GM21447 (cell line): ENCODE measurements at regions not wholly inside any gene's neighbourhood (a gene's known extent, or its start where the extent isn't known, plus 50 kb on each side); places are given as distances from the start of the nearest gene placed in this dataset.

Experiments
- ATAC-seq: cut with Tn5 transposase; IDR thresholded peaks from one replicate; pipeline ENCODE4 v1.9.1; 2021; ENCODE audit not compliant: unreplicated experiment

DNA sequence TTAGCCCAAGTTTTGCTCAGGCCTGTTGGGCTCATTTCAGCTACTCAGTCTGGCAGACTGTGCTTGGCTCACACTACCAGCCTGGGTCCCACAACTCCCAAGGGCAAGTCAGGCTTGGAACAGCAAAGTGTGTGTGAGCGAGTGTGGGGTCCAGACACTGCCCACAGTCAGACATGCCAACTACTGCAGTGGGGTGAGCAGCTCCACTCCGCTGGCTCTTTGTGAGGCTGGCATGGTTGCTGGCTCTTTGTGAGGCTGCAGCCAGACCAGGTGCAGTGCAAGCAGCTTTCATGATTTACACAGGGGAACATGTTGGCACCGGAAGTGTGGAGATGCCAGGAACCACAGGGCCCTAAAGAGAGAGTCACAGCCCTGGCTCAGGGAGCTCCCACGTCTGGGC, 606.7 kb upstream of the FAM174A start:
- no peak for ATAC-seq

DNA sequence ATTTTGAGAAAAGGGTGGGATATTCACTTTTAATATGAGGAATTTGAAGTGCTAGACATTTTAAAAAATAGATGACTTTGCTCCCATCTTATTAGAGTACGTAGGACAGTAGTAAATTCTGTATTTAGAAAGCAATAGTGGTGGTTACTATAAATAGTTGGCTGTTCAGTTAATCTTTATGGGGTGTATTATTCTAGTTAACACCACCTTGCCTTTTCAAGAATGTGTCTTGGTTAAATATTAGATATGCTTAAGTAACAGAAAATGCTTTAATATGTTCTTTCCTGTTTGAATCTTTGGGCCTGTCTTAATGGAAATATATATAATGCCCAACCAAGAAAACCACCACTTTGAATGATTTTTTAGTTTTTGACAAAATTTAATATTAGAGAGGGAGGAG, 608.7 kb upstream of the FAM174A start:
- no peak for ATAC-seq

DNA sequence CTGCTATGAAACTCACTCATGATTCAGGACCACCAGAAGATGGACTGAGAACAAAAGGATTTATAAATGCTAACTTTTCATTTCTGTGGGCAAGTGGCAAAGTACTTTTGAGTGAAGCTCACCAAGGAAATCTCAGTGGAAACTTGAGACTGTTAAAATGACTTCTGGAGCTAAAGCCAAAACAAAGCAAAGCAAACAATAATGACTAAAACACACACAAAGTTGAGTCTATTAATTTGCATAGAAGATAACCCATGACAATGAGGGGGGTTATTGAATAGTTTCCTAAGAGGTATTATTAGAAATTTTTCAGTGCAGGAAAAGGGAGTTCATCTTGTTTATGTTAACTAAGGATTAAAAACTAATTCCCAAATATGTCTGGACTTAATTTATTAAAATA, 612.8 kb upstream of the FAM174A start:
- no peak for ATAC-seq

DNA sequence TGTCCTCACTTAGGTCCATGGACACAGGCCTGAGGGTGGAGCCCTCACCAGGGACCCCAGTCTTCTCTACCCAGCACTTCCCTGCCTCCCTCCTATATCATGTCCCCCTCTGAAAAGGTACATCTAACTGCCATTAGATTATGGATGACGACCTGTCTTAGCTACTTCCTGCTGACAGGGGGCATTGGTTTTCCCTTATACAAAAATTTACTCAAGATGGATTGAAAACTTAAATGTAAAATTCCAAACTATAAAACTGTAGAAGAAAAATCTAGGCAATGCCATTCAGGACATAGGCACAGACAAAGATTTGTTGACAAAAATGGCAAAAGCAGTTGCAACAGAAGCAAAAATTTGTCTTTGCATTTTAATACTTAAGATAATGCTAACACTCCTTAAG, 623.2 kb upstream of the FAM174A start:
- no peak for ATAC-seq

DNA sequence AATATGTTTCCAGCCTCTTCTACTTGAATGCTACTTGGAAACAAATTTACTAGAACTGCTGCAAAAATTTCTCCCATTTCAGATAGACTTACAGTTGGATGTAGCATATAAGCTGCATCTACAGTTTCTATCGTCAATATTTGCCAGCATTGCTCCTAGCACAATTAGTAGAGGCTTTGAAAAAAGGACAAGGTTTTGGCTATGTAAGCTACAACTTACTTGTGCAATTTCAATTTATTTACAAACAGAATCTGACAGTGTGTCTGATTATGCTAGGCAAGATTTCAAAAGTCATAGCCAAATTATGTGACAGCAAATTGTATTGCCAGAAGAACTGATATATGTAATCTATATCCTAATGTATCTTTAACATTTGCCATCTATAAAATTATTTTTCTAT, 628.4 kb upstream of the FAM174A start:
- ATAC-seq: no peak

DNA sequence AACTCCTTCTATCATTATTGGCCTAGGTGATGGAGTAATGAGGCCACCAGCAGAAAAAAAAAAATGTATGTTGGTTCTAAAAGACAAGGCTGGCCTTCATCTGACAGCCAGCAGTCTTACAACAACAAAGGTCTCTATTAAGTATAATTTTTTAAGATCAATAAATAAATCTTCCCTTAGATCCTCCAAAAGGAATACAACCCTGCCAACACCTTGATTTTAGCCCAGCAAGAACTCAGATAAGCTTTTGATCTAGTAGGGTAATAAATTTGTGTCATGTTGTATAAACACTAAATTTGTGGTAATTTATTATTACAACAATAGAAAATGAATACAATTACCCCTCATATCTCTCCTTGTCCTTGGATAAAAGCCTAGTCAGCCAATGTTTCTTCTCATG, 633.2 kb upstream of the FAM174A start:
- ATAC-seq: no peak

DNA sequence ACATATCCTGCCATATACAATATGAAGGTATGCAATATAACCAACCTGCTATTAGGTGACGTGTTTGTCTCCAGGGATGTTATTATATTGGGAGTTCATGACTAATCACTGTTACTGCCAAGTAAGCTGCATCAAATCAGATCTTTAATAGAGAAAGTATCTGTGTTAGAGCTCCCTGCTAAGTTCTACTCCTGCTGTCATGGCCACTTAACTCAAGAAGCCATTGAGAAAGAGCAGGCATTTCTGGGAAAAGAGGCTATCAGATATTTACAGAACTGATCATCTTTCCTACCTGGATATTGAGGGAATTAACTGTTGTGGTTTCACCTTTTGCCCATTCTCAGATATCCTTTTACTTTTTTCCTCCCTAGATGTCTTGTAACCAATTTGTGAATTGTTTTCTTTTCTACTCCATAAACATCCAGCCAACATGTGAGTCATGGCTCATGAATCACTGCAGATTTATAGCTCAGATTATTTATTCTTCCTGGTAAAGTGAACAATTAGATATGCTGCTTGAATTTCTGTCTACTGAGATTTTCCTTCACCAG, 634.8 kb upstream of the FAM174A start:
- ATAC-seq: no peak

DNA sequence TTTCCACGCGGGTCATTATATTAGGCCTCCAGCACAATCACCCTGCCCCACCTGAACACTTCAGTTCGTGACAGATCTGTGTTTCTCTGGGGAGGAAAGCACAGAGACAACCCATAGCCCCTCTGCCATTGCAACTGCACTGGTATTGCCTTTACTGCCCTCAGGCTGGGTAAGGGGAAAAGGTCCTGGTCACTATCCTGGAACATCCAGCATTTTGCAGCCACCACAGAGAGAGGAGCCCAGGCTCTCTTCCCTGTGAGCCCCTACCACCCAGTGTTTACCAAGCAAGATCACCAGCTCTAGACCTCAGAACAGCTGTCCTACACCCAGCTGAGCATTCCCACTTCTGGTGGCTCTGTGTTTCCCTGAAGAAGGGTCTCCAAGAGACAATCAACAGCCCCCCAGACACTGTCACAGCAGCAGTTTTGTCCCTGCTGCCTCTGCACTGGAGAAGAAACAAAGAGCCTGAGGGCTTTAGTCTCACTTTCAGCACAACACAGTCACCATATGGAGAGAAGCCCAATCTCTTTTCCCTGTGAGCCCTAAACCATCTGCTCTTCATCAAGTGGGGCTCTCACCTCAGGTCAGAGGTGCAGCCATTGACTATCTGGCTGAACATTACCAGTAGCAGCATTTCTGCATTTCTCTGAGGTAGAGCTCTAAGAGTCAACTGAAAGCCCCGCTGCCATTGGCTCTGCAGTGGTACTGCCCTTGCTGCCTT, 655.2 kb upstream of the FAM174A start:
- no peak for ATAC-seq

DNA sequence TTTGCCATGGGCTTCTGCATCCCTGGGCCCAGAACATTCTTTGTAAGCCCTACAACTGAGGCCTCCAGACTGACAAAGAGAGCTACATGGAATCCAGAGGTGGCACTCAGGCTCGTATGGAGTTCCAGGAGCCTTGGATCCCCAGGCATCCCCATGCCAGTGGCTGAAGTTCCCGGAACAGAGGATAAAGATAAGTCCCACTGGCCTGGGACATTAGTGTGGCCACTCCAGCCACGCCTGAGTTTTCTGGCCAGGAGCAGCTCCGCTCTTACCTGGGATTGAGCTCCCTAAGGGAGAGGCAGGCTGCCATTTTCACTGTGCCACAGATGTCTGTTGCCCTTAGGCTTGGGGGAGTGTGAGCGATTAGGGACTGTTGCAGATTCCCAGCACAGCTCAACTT, 656.3 kb upstream of the FAM174A start:
- no peak for ATAC-seq

DNA sequence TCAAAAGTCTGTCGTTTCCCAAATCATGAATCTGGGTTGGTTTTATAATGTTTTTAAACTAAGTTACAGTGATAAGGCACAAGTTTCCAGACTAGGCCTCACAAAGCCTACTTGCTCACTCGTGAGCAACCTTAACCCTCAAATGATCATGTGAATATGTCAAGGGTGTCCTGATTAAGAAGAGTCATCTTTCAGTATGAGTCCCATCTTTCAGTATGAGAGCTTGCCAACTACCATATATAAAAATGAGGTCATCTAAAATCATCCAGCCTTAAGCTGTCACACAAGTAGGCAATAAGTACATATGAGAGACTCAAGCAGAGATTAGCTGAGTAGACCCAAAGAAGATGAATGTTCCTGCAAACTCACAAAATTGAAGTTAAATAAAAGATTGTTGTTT, 668.4 kb upstream of the FAM174A start:
- ATAC-seq: peak; percentile 53

DNA sequence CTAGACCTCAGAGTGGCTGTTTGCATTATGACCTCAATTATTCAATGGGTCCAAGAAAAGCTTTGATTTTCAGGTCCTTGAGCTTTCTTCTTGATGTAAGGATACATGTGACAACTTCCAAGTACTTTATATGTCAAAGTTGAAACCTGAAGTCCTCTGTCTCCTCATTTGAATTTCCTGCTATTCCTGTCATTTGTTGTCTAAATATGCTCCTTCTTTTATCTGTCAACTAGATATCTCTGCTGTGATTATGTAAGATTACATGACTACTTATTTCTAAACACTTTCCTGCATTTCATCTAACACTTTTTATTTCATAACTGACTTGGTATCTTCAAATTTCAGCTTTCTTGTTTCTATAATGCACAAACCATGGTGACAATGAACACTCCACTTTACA, 670.0 kb upstream of the FAM174A start:
- no peak for ATAC-seq

DNA sequence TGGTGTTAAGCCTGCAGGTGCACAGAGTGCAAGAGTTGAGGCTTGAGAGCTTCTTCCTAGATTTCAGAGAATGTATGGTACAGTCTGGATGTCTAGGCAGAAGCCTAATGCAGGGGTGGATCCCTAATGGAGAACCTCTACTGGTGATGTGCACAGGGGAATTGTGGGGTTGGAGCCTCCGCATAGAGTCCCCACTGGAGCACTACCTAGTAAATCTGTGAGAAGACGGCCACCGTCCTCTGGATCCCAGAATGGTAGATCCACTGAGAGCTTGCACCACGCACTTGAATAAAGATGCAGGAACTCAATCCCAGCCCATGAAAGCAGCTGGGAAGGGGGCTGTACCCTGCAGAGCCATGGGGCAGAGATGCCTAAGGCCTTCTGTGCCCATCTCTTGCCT, 699.4 kb upstream of the FAM174A start:
- ATAC-seq: no peak

DNA sequence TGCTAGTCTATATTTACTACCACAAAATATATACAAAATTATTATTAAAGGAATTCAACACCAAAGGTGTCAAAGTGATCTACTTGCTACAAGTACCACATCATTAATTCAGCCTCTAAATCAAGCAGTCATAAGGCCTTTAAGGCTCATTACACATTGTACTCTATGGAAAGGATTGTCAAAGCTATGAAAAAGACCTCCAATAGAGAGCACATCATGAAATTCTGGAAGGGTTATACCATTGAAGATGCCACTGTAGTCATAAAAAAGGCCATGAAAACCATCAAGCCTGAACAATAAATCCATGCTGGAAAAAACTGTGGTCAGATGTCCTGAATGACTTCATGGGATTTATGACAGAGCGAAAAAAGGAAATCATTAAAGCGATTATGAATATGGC, 708.0 kb upstream of the FAM174A start:
- no peak for ATAC-seq

DNA sequence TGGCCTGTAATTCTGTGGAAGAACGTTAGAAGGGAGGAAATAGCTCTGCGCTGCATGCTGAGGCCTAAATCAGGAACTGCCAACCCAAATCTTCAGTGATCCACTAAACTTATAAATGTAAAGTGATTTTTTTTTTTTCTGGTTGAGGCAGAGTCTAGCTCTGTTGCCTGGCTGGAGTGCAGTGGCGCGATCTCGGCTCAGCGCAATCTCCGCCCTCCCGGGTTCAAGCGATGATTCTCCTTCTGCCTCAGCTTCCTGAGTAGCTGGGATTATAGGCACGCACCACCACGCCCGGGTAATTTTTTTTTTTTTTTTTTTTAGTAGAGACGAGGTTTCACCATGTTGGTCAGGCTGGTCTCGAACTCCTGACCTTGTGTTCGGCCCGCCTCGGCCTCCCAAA, 717.4 kb upstream of the FAM174A start:
- no peak for ATAC-seq

DNA sequence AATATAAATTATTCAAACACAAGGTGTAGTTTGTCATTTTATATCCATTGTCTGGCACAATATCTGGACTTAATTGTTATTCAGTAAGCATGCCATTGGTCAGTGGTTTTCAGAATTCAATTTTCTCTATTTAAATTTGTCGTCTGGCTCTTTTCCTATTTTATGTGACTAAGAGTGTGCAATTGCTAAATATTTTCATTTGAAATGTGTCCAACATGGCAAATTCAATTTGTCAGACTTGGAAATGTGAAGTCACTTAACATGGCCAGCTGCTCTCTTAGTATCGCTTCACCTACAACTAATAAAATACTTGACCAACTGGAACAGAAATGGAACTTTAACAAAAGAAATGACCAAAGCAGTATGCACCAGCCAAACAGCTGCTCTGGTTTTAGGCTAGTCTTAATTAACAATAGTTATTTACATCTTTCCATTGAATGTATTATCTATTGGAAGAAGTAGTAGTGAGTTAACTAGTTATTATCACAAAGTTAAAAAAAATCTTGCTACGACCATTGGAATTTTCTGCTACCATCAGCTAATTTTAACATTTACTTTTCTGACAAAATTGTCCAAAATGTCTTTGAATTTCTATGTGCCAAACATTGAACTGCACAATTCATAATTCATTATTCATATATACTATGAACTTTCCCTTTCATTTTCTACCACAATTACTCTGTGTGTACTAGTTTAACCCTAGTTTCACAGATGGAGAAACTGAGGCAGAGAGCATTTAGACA, 720.7 kb upstream of the FAM174A start:
- no peak for ATAC-seq

DNA sequence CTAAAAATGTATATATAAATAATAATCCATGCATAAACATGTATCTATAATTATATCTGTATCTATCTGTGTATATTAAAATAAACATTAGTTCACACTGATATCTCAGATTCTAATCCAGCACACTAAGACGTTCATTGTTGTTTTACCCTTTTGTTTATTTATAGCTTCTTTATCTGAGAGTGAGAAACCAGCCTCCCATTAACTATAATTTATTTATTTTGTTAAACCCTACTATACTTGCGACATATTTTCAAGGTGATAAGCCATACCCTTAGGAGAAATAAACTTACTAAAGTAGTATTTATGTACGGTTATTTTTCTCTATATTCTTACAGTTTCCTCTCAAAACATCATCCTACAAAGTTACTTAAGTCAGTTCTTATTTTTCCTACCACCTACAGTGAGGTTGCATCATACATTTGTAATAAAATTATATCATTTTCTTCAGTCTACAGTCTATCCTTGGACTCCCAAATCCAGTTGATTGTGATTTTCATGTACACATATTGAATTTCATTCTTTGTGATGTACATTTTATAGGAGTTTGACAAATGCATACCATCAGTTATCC, 726.4 kb upstream of the FAM174A start:
- no peak for ATAC-seq

DNA sequence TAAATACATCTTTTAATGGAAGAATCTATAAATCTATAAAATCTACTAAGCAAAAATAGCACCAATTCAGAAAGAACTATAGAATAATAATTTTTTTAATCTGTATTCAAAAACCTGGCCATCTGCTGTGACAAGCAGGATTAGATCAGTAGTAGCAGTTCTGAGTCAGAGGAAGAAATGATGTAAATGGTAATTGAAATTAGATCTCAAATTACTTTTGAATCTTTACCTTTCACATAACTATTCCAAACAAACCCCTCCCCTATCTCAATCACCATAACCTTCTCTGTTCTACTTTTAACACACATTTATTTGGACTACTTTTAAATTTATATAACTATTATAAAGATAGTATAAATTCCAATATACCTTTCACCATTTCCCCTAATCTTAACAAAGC, 727.8 kb upstream of the FAM174A start:
- no peak for ATAC-seq

DNA sequence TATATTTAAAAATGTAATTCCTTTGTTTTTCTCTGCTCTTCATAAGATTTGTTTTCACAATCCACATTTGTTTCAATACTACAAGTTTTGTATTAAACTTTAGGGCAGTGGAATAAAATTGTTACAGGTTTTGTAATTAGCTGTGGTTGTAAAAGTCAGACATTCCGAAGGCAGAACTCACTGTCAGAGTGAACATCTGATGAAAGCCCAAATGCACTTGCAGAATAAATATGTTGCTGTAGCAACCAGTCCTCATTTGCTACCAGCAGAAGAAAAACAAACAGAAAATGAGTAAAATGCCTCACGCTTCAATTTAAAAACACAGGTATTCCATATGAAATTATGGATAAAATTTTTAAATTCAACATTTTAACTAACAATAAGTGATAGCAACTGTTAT, 740.1 kb upstream of the FAM174A start:
- ATAC-seq: no peak

DNA sequence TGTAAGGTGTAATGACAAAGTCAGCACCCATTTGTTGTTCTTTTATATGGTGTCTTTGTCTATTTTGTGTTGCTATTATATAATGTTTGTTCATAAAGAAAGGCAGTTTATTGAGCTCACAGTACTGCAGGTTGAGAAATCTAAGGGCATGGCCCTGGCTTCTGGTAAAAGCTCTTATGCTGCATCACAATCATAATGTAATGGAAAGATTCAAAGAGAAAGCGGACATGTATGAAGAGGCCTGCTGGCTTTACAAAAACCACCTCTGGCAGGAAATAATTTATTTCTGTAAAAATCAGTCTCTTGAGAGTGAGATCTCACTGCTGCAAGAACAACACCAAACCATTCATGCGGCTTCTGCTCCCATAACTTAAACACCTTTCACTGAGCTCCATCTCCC, 746.7 kb upstream of the FAM174A start:
- no peak for ATAC-seq

DNA sequence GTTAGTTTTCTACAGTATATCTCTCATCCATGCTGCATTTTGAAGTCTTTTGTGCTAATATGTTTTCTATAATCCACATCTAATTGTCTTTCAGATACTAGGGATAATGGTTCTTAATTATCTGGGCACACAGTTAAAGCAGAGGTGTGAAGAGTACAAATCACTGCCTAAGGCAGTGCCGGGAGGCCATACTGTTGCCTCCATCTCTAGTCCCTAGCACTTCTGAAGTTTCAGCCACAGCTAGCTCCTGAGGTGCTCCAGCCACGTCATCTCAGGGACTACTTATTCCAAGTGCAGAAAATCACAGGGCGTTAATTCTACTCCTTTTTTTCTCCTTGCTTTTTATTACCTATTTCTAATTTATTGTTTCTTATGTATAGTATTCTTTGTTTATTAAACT, 760.0 kb upstream of the FAM174A start:
- ATAC-seq: no peak

DNA sequence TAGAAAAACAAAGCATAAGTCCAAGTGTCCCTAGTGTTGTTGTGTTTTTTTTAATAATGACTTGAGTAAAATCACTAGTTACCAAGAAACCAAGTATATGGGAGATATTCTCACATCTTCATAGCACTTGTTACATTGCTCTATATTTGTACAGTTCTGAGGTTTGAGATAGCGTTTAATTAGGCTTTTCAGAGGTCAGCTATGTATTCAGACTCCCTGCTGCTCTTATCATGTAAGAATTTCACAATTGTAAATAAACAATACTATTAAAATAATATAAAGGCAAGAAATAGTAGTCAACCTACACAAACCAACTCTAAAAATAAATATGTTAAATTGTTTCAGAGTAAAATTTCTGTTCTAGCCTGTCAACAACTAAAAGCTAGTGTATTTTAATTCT, 761.9 kb upstream of the FAM174A start:
- no peak for ATAC-seq

DNA sequence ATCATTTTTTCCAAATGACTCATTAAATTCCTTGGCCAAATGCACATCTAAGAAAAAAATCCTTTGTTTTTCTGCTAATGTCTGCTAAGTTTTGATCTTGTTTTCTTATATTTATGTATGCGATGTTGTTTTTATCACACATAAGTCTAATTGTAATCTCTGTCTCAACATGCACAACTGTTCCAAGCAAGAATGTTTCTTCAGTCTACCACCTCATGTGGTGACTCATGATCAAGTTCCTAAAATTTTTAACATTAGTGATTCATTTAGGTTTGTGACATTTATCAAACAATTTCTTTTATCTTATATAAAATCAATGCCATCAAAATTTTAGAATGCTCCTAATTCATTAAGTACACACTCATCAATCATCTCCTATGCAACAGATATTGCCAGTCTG, 763.9 kb upstream of the FAM174A start:
- no peak for ATAC-seq
